ENCODE measurements at regions not wholly inside any gene's neighbourhood (a gene's known extent, or its start where the extent isn't known, plus 50 kb on each side); places are given as distances from the start of the nearest gene placed in this dataset.

DNA sequence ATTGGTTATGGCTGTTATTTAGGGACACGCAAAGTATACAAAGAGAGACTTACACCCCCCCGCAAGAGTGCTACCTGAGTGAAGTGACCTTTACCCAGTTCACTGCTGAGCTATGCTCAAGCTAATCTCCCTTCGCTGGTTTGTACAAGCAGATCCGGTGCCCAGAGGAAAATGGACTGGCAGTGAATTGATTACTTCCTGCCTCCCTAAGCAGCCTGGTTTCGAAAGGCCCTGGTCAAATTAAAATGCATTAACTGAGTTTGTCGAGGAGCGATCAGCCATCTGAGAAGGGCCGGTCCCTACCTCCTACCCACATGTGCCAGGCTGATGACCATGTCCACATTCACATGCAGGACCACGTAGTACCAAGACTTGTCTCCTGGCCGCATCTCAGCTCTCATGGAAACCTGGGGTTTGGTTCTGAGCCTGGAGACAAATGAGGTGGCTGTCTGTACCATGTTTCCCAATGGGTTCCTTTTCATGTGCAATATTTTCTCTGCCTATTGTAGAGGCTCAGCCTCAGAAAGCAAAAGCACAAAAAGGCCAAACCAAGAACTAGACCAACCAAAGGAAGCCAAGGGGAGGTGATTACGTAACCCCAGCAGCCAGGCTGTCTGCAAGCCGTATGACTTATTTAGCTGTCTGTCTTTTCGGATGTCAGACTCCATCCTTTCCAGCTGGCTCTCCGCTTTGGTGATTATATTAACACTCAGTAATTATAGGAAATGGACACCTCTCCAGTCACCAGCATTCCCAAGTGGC is 284.7 kb upstream of the PWP1 start:
- in situ Hi-C loops (cut with HindIII; ENCODE audit: low pct_unique_long_range_greater_than_20kb, low sequenced_read_pairs) = no loop called here
- no peak for DNase-seq (ENCODE audit: low read depth)

DNA sequence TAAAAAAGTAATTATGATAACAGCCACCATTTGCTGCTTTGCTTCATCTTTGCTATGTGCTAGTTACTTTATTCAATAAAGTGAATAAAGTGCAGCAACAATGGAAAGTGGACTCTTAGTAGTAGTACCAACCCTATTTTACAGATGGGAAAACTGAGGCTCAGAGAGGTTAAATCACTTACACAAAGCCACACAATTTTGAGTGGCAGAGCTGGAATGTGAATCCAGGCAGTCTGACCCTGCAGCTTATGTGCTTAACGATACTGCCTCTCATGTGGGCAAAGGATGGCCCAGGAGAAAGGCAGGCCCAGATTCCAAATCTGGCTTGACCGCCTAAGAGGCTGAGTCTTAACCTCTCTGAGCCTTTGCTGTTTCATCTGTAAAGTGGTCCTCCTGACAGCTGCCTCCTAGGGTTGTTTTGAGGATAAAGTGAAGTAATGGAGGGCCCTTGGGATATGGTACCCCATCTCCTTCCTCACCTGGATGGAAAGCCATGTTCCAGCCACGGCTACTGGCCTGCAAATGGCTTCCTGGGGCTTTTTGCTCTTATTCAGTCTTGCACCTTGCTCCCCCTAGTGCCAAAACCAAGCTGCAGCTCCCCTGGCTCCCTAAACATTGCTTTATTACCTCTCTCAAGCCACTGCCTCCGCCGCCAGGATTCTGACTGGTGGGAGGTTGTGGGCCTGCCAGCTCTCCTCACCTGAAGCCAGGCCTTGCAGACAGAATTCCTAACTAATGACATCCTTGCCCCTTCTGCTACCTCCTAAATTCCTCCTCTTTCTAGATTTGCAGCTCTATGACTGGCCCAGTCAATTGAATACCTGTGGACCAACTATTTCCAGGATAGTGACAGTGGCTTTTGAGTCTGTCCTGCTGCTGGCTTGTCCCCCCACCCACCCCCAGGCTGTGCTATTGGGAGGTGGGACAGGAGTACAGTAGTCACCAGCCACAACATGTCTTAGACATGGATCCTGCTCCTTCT is 283.3 kb upstream of the PWP1 start:
- in situ Hi-C loops (cut with HindIII; ENCODE audit: low pct_unique_long_range_greater_than_20kb, low sequenced_read_pairs) = no loop called here
- peak; percentile 58 for DNase-seq (ENCODE audit: low read depth)

DNA sequence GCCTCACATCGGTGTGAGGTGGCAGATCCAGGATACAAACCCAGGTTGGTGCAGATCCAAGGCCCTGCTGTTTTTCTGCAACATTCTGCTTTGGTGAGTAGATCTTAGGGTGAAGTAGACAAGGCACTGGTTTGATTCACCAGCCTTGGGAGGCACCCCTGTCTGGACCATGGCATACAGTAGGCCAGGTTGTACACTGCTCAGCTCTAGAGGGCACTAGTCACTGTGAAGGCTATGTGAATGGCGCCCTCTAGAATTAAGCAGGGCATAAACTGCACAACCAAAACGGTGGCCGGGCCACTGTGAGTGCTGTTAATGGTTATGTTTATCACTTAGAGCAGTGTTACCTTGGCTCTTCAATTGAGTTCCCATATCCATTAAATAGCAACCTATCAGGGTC is 280.6 kb upstream of the PWP1 start:
- DNase-seq (ENCODE audit: low read depth) = no peak
- in situ Hi-C loops (cut with HindIII; ENCODE audit: low pct_unique_long_range_greater_than_20kb, low sequenced_read_pairs) = no loop called here

DNA sequence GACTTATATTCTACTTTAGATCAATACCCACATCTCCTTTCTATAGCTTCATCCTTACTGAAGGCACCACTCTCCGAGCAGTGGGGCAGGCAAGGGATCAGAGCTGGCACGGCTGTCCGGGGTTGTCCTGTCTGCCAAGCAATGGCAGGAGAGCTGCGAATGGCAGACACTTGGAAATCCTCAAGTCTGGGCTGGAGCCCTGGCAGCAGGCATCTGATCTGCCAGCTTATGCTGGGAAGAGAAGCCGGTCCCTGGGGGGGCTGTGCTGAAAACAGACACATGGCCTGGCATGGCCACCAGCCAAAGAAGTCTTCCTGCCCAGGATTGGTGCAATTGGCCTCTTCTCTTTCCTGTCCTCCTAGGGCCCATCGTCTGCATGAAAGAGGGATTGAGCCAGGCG is 280.2 kb upstream of the PWP1 start:
- in situ Hi-C loops (cut with HindIII; ENCODE audit: low pct_unique_long_range_greater_than_20kb, low sequenced_read_pairs) = no loop called here
- no peak for DNase-seq (ENCODE audit: low read depth)

DNA sequence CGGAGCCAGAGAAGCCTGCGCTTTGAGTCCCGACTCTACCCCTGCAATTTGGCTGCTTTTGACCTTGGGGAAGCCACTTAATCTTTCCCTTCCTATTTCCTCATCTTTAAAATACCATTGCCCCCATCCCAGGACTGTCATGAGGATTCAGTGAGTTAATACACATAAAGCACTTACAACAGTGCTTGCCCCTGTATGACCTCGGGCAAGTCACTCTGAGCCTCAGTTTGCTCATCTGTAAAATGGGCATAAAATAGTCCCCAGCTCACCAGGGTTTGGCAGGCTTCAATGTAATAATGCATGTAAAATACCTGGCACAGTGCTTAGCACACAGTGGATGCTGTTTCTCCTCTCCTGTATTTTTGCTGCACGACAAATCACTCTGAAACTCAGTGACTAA is 278.7 kb upstream of the PWP1 start:
- in situ Hi-C loops (cut with HindIII; ENCODE audit: low pct_unique_long_range_greater_than_20kb, low sequenced_read_pairs) = no loop called here
- DNase-seq (ENCODE audit: low read depth) = no peak

DNA sequence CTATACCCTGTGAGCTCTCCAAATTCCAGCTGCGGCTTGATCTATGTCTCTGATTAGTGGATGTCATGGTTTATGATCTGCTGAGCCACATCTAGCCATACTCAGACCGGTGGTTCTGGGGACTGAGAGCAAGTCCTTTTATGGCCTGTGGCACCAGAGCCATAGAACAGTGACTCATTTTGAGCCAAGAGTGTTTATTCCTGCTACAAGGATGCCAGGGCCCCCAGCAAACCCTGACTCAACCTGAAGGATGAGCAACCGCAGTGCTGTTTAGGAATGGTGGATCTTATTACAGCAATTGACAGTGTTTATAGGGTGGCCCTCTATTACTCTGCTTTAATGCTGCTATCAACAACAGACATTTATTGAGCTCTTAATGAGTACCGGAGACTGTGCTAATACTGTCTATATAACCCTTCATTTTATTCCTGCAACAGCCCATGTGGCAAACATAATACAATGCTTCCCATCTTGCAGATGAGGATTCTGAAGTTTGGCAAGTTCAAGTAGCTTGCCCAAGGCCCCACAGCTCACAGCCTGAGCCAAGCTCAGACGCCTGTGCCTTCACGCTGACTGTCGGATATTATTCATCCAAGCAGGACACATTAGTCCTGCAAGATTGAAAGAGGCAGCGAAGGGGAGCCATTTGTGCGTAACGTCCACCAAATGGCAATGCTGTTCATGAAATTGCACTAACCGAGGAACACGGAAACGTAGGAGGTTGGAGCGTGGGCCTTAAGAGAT is 273.6 kb upstream of the PWP1 start:
- DNase-seq (ENCODE audit: low read depth) = peak; percentile 74
- in situ Hi-C loops (cut with HindIII; ENCODE audit: low pct_unique_long_range_greater_than_20kb, low sequenced_read_pairs) = no loop called here

DNA sequence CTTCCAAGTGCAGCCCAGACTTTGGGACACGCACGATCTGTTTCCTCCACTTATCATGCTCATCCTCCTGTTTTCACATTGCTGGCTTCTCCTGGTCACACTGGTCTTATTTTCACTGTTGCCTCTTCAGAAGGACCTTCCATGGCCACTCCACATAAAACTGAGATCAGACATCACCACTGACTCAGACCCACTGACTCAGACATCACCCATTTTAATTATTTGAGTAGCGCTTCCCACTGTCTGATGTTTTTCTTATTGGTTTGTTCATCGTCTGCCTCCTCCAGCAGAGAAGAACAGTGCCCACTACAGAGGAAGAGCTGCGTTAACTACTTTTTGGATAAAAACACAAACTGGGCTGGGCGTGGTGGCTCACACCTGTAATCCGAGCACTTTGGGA is 270.5 kb upstream of the PWP1 start:
- in situ Hi-C loops (cut with HindIII; ENCODE audit: low pct_unique_long_range_greater_than_20kb, low sequenced_read_pairs) = no loop called here
- DNase-seq (ENCODE audit: low read depth) = peak; percentile 83

- DNase-seq (ENCODE audit: low read depth) = peak; percentile 91
- in situ Hi-C loops (cut with HindIII; ENCODE audit: low pct_unique_long_range_greater_than_20kb, low sequenced_read_pairs) = no loop called here
These were observed 269.8 kb upstream of the PWP1 start for GRCh38 chr12:107415834-107416233.

- DNase-seq (ENCODE audit: low read depth) = no peak
- in situ Hi-C loops (cut with HindIII; ENCODE audit: low pct_unique_long_range_greater_than_20kb, low sequenced_read_pairs) = no loop called here
These were observed 268.6 kb upstream of the PWP1 start for GRCh38 chr12:107417004-107417403.

GRCh38 chr12:107418981-107419380 is 266.6 kb upstream of the PWP1 start:
- no peak for DNase-seq (ENCODE audit: low read depth)
- in situ Hi-C loops (cut with HindIII; ENCODE audit: low pct_unique_long_range_greater_than_20kb, low sequenced_read_pairs) = no loop called here

GRCh38 chr12:107423531-107423930 is 262.1 kb upstream of the PWP1 start:
- in situ Hi-C loops (cut with HindIII; ENCODE audit: low pct_unique_long_range_greater_than_20kb, low sequenced_read_pairs) = no loop called here

GRCh38 chr12:107429006-107429705 is 256.4 kb upstream of the PWP1 start:
- no peak for DNase-seq (ENCODE audit: low read depth)
- in situ Hi-C loops (cut with HindIII; ENCODE audit: low pct_unique_long_range_greater_than_20kb, low sequenced_read_pairs) = no loop called here

More at GRCh38 chr12:107423531-107423930, 262.1 kb upstream of the PWP1 start:
- no peak for DNase-seq (ENCODE audit: low read depth)

GRCh38 chr12:107431942-107432341 is 253.7 kb upstream of the PWP1 start:
- no peak for DNase-seq (ENCODE audit: low read depth)
- in situ Hi-C loops (cut with HindIII; ENCODE audit: low pct_unique_long_range_greater_than_20kb, low sequenced_read_pairs) = no loop called here

DNA sequence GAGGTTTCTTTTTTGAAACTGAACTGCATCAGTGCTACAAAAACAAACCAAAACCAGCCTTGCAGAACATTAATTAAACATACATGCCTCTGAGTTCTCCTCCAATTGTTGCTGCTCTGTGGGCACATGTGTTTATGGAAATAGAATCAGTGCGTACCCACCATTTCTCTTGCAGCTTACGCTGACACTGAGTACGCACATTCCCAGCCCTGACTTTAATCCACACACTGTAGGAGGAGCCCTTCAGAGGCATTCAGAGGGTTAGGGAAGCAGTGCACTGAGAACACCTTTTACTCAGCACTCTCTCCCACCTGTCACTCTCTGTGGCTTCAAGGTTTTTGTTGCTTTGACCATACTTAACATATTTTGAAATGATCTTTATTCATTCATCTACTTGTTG is 250.5 kb upstream of the PWP1 start:
- in situ Hi-C loops (cut with HindIII; ENCODE audit: low pct_unique_long_range_greater_than_20kb, low sequenced_read_pairs) = no loop called here
- DNase-seq (ENCODE audit: low read depth) = peak; percentile 77

GRCh38 chr12:107435520-107435919 is 250.1 kb upstream of the PWP1 start:
- in situ Hi-C loops (cut with HindIII; ENCODE audit: low pct_unique_long_range_greater_than_20kb, low sequenced_read_pairs) = no loop called here
- no peak for DNase-seq (ENCODE audit: low read depth)

GRCh38 chr12:107436376-107436775 is 249.2 kb upstream of the PWP1 start:
- in situ Hi-C loops (cut with HindIII; ENCODE audit: low pct_unique_long_range_greater_than_20kb, low sequenced_read_pairs) = no loop called here
- DNase-seq (ENCODE audit: low read depth) = peak; percentile 48

GRCh38 chr12:107436836-107437235 is 248.8 kb upstream of the PWP1 start:
- in situ Hi-C loops (cut with HindIII; ENCODE audit: low pct_unique_long_range_greater_than_20kb, low sequenced_read_pairs) = no loop called here
- DNase-seq (ENCODE audit: low read depth) = no peak

DNA sequence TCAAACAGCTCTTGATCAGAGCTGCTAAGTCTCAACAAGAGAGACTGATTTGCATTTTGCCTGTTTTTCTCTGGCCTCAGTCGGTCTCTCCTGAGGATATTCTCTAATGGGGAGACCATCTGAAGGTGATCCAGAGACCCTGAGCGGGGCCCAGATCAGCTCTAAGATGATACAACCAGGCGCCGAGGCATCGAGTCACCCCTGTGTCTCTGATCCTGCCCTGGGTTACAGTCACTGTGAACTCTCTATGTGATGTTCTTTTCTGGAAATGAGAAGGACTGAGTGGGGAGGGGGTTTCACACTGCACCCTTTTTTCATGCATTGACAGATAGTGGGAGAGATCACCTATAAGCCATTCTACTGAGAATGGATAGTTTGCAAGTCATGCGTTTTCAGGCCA is 247.6 kb upstream of the PWP1 start:
- in situ Hi-C loops (cut with HindIII; ENCODE audit: low pct_unique_long_range_greater_than_20kb, low sequenced_read_pairs) = no loop called here
- no peak for DNase-seq (ENCODE audit: low read depth)
